NCI-H1930 (cell line): ENCODE measurements at regions not wholly inside any gene's neighbourhood (a gene's known extent, or its start where the extent isn't known, plus 50 kb on each side); places are given as distances from the start of the nearest gene placed in this dataset.
"Not testable (repeated sequence)": the region's sequence is repeated elsewhere in the genome, so short reads cannot be mapped to it uniquely, and the experiment has no call there.

Experiments
- DNase-seq, 2 experiments: peaks; one replicate each; lab custom pipeline; 2025; lab: John Stamatoyannopoulos, UW

DNA sequence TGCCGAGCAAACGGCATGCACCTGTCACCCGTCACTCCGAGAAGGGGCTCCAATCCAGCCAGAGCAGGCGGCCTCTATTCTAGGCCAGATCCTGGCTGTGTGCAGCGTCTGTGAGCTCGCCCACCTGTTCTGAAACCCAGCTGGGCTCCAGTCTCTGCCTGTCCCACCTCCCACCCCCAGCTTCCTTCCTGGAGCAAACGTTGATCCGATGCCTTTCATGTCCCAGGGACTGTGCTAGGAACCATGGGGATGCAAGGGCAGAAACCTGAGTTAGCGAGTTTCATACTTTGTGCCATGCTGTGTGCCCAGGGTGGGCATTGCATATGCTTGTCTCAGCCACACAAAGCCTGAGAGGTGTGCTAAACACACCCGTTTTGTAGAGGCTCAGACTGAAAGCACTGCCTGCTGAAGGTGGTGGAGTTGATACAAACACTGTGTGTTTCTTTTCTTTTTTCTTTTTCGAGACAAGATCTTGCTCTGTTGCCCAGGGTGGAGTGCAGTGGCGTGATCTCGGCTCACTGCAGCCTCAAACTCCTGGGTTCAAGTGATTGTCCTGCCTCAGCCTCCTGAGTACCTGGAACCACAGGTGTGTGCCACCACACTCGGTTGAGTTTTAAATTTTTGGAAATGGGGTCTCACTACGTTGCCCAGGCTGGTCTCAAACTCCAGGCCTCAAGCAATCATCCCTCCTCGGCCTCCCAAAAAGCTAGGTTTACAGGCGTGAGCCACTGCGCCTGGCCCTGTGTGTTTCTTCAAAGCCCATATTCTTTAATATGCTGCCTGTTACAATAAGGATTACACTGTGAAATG, 84.1 kb upstream of the MED13L start:
- no peak for DNase-seq

DNA sequence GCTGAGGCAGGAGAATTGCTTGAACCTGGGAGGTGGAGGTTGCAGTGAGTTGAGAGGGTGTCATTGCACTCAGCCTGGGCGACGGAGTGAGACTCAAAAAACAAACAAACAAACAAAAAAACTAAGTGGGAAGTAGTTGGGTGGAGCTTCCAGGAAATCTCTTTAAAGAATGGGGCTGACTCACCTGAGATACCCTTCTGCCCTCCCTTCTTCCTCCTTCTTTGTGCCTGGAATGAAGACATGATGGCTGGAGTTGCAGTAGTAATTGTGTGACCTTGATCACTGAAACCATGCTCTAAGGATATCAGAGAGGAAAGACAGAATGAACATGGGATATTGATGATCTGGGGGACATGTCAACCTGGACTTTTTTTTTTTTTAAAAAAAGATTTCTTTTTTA, 87.6 kb upstream of the MED13L start:
- no peak for DNase-seq

DNA sequence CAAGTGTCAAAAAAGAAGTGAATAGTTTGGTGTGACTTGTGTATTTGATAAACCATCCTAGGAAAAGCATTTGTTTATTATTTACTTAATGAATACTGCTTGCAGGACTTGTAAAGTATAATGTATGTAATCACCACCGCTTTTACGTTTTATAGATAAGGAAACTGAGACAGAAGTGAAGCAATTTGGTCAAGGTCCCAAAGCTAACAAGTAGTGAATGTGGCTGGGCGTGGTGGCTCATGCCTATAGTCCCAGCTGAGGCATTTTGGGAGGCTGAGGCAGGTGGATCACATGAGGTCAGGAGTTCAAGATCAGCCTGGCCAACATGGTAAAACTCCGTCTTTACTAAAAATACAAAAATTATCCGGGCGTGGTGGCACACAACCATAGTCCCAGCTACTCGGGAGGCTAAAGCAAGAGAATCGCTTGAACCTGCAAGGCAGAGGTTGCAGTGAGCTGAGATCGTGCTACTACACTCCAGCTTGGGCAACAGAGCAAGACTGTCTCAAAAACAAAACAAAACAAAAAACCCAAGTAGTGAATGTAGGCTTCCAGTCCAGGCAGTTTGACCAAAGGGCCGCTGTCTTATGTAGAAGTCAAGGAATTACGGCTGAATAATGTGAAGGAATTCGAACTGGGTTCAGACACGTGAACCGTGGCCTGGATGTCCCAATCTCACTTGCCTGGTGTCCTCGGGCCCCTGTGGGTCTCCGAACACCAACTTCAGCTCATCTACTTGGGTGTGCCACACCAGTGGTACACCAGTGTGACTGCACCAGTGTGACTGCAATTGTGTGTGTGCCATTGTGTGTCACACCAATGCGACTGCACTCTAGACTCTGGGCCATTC, 88.3 kb upstream of the MED13L start:
- DNase-seq, result no peak

DNA sequence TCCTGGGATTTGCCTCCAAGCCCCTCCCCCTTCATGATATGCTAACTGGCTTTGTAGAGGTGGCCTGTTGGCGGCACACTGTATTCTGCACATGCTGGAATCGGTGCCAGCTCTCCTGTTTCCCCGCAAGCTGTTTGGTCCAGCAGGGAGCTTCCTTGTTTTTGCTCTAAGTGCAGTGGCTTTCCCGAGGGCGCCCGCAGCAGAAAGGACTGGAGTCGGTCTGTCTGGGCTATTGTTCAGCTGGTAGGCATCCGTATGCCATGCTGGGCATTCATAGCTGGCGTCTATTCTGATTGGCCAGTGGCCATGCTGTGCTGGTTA, 88.9 kb upstream of the MED13L start:
- no peak for DNase-seq

DNA sequence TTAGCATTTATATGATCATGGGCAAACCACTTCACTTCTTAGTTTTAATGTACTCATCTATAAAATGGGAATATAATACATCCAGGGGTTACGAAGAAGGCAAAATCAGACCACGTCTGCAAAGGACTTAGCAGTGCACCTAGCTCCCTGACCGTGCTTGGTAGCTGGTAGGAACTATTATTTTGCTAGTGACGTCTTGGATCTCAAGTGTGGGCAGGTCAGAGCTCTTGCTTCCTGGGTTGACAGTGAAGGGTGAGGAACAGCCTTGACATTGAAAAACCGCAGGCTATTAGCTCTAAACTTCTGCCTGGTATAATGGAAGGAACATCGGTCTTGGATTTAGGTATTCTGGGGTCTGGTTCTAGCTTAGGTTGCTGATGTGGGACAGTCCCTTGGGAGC, 89.3 kb upstream of the MED13L start:
- DNase-seq, result no peak

DNA sequence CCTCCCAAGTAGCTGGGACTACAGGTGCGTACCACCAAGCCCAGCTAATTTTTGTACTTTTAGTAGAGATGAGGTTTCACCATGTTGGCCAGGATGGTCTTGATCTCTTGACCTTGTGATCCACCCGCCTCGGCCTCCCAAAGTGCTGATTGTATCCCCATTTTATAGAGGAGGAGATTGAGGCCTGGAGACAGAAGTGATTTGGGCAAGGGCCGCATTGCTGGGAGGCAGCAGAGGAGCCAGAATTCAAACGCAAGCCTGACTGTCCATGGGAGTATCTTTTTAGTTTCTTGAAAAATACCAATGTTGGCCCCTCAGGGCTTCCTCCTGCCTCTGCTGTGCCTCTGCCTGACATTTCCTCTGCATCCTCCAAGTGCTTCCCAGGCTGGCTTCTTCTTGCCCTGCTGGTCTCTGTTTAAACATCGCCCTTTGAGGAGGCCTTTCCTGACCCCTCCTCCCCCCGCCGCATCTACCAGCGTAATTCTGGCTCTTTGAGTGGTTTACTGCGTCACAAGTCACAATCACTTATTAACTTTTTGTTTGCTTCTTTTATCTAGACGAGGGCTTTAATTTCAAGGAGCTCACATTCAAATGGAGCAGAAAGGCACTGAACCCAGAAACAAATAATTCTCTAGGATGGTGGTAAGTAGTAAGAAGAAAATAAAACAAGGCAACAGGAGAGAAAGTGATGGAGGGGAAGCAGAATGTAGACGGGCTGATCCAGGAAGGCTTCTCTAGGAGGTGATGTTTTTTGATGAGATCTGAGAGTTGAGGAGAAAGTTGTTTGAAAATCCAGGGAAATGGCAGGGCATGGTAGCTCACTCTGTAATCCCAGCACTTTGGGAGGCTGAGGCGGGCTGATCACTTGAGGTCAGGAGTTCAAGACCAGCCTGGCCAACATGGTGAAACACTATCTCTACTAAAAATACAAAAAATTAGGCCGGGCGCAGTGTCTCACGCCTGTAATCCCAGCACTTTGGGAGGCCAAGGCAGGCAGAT, 91.0 kb upstream of the MED13L start:
- DNase-seq, result no peak

DNA sequence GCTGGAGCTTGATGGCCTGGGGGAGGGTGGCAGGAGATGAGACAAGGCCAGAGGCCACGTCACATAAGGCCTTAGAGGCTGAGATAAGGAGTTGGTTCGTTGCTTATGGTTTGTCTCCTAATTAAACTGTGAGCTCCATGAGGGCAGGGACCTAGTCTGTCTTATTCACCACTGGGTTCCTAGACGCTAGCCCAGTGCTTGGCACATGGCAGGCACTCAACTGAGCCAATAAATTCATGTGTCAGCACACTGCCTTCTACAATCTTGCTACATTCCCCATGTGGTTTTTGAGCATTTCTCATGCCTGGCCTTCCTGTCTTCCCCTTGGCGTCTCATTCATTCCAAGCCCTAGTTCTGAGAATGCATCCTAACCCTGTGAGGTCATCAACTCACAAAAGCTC, 92.5 kb upstream of the MED13L start:
- DNase-seq, result no peak

DNA sequence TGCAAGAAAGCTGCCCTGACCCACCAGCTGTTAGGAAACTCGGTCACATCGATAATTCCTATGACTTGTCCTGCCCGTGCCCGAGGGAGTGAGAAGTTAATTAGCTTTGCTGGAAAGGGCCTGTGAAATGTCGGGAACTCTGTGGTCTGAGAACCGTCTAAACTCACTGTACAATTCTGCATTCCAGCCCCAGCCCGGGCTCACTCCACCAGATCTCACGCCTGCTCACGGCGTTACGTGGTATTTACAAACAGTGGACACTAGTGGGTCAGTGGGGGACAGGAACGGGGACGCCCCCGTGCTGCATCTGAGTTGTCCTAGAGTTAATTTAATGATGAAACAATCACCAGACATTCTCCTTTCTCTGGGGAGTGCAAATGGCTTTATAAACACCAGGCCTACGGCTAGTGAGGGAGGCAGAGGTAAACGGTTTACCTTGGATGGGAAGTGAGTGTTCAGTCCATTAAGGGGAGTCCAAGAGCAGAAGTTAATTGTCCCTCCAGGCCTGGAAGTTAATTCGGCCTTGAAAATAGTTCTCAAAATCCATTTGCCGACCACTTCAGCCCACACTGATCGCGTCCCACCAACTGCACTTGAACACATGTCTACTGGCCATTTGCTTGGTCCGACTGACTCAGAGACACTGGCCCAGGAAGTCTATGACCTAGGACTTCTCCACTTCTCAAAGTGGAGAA, 93.5 kb upstream of the MED13L start:
- DNase-seq, result no peak

DNA sequence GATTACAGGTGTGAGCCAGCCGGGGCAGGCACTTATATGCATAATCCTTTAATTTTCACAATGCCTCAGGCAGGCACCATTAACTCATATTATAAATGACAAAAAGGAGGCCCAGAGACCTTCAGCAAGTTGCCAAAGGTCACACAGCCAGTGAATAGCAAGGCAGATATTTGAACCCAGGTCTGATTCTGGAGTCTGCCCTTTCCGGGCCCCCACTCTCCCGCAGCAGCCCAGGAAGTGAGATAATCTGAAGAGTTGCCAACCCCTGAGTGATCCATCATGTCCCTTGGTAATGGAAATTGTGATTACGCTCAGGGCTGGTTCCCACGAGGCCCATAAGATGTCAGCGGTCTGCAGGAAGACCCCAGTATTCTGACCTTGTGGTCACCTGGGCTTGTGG, 95.3 kb upstream of the MED13L start:
- no peak for DNase-seq

DNA sequence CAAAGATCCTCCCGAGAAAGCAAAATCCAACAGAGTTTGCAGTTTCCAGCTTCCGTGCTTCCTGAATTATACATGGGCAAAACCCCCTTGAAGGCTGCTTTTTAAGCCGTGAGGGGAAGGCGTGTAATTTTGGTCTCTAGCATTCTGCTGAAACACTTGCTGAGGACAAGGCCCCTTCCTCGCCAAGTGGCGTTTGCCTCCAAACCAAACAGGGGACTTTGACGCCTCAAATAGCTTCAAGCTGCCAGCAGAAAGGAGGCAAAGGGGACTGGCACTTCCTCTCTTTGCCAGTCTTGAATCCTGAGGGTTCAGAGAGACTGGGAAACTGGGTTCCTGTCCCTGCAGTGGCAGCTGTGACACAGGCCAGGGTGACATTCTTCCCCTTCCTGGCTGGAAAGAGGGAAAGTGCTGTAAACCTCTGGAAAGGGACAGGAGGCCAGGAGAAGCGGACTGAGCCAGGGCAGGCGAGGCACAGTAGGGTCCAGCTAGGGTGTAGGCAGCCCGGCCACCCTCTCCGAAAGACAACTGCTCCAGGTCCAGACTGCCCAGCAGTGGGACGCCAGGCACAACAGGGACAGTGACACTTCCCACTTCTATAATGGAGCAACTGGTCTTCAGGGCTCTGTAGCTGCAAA, 96.2 kb upstream of the MED13L start:
- no peak for DNase-seq

DNA sequence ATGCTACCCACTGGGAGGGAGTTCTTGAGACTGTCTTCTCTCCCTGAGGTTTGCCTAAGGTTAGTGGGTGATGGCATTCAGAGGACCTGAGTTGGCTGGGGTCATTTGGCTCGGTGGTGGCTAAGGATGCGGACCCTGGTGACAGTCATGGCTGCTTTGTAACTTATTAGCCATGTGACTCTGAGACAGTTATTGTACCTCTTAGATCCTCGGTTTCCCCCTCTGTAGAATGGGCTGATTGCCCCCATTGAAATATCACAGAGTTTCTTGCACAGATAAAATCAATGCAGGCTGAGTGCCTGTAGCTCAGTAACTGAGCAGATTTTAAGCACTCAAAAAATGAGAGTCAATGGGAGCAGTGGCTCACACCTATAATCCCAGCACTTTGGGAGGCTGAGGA, 96.7 kb upstream of the MED13L start:
- DNase-seq, result no peak

DNA sequence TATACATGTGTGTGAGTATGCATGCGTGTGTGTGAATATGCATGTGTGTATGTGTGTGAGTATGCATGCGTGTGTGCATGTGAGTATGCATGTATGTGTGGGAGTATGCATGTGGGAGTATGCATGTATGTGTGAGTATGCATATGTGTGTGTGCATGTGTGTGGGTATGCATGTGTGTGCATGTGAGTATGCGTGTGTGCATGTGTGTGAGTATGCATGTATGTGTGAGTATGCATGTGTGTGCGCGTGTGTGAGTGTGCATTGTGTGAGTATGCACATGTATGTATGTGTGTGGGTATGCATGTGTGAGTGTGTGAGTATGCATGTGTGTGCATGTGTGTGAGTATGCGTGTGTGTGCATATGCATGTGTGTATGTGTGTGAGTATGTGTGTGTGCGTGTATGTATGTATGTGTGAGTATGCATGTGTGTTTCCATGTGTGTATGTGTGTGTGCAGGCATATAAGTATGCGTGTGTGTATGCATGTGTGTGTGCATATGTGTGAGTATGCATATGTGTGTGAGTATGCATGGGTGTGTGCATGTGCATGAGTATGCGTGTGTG, 97.9 kb upstream of the MED13L start:
- DNase-seq, result no peak

DNA sequence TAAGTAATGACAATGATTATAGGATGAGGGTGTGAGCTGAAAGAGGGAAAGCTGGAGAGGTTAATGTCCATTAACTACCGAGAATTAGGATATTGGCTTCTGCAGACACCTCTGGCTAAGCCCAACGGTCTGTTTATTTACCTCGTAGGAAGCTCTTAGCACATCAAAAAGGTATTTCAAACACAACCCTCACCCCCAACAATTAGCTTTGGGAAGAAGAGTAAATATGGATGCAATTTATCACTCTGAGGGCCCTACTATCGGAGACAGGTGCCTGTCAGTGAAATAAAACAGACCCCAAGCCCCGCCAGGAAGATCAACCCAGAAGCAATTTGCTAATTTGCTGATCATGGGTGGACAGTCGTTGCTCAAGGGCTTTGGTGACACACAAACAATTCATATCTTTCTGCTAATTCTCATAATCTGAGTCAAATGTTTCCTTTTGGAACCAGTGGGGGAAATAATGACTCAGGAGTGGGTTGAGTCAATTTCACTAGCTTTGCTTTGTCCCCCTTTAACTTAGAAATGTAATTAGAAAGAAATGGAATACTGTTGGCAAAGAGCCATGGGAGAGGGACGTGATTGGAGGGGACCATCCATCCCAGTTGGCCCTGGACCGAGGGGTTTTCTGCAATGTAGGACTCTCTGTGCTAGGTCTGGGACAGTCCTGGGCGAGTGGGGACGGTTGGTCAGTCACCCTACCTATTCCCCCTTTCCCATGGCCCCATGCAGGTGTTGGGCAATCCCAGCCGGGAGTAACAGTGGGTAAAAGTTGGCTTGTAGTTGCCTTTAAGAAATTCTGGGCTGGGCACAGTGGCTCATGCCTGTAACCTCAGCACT, 99.1 kb upstream of the MED13L start:
- DNase-seq, result peak; percentile 79 to 82

DNA sequence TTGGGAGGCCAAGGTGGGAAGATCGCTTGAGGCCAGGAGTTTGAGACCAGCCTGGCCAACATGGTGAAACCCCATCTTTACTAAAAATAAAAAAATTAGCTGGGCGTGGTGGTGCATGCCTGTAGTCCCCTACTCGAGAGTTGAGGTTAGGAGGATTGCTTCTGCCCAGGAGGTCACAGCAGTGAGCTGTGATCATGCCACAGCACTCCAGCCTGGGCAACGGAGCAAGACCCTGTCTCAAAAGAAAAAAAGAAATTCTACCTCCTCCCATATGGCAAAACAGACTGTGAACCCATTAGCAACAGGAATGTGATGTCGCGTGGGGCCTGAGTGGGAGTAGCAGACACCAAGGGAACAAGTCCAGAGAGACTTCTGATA, 99.7 kb upstream of the MED13L start:
- not testable (repeated sequence) for DNase-seq

DNA sequence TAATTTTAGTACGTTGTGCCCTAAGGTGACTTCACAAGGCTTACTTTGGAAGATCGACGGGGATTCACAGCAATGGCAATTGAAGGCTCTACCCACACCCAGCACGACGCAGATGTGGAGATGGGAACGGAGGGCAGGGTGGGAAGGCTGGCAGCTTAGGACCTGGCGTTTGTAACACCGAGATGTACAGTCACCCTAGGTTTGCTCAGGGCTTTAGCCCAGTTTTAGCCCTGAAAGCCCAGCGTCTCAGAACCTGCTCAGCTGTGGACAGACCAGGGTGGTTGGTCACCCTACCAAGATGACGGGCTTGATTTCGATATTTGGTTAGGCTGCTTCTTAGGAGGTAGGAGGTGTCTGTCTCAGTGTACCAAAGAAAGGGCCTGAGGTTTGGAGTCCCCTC, 100.5 kb upstream of the MED13L start:
- no peak for DNase-seq

DNA sequence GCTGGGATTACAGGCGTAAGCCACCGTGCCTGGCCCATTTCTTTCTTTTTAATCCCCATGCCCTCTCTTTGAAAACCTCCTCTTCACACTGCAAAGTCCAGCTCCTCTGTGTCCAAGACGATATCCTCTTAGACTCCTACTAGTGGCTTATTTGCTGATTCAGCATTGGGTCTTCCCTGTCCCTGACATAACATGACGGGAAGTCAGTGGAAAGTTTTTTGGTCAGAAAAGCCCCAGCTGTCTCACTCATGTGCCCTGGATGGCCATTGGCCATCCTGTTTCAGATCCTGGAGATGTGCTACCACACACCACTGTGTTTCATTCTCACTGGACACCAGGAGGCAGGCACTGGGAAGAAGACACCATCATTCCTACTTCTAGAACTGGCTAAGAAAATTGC, 102.6 kb upstream of the MED13L start:
- no peak for DNase-seq

DNA sequence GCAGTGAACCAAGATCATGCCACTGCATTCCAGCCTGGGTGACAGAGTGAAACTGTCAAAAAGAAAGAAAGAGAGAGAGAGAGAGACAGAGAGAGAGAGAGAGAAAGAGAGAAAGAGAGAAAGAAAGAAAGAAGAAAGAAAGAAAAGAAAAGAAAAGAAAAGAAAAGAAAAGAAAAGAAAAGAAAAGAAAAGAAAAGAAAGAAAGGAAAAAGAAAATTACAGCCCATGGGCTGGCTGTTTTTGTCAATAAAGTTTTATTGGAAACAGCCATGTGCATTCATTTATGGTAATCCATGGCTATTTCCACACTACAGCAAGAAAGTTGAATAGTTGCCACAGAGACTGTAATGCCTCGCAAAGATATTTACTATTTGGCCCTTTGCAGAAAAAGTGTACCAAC, 103.2 kb upstream of the MED13L start:
- DNase-seq, result not testable (repeated sequence)

DNA sequence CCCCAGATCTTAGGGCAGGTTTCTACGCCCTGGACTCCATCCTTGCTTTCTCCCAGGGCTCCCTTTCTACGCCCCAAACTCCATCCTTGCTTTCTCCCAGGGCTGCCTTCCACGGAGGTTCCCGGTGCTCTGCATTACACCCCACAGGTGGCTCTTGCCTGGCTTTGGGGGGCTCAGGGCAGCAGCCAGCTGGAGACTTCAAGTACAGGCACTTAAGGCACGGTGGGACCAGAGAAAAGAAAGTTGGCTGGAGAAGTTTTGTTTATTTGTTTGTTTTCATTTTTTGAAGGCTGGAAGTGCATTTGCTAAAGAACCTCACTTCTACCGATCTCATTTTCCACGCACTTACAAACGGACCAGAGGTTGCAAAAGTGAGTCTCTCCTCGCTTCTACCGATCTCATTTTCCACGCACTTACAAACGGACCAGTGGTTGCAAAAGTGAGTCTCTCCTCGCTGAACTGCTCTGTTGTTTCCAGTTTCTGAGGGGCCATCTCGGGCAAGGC, 103.8 kb upstream of the MED13L start:
- DNase-seq, result no peak

DNA sequence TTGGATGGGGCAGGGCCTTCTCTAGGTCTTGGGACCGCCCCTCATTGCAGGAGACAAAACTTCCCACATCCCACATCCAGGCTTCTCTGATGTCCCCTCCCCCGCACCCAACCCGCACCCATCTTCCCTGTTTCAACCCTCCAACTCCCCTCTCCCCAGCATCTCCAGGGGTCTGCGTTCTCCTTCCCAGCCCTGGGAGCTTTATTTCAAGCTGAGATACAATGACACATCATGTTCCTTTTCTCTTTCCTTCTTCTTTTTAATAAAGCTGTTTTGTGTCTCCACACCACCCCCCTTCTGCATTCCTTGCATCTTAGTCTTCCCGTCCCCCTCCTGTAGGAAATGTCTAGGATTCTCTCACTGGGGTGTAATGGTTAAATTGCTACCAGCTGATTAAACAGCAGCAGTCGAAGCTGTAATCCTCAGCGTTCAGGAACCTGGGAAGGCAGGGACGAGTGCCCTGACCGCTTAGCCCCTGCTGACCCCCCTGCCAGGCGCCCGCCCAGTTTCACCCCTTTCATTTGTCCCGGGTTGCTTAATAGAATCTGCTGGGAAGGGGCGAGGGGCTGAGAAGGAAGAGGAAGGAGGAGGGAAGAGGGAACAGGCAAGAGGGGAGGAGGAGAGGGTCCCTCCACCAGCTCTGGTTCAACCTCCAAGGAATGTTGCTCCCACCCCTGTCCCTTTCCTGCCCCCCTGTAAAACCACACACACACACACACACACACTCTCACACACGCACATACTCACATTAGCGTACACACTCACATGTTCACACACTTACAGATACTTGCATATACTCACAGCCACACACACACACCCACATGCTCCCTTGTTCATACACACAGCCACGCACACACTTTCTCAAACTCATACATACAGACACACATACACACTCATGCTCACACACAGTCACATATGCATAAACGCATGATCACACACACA, 104.5 kb upstream of the MED13L start:
- DNase-seq, result no peak
